ENCODE measurements at regions not wholly inside any gene's neighbourhood (a gene's known extent, or its start where the extent isn't known, plus 50 kb on each side); places are given as distances from the start of the nearest gene placed in this dataset.

DNA sequence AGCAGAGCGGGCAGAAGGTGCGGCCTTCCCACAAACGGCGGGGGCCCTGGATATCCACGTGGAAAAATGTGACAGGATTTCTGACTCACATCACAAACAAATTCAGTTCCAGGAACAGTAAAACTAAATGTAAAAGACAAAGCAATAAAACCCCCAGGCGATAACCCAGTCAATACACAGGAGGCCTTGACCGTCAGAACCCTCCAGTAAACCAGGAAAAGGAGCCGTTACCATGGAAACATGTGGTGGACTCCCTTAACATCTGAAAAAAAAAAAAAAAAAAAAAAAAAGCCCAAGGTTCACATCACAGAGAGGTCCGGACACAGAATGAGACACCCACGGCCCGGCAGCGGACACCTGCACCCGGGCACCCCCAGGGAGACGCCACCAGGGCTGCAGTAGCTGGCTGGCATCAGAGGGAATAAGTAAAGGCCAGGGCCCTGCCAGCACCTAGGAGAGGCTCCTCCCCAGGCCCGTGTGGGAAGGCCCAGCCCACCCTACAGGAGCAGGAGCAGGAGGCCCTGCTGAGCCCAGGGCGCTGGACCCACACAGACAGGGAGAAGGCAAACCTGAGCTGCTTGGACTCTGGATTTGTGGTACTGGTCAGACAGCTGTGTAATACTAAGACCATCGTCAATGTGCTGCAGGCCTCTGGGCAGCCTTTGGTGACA, 83.7 kb downstream of the TMEM18 start:
- TF ChIP-seq, protein P1, sequence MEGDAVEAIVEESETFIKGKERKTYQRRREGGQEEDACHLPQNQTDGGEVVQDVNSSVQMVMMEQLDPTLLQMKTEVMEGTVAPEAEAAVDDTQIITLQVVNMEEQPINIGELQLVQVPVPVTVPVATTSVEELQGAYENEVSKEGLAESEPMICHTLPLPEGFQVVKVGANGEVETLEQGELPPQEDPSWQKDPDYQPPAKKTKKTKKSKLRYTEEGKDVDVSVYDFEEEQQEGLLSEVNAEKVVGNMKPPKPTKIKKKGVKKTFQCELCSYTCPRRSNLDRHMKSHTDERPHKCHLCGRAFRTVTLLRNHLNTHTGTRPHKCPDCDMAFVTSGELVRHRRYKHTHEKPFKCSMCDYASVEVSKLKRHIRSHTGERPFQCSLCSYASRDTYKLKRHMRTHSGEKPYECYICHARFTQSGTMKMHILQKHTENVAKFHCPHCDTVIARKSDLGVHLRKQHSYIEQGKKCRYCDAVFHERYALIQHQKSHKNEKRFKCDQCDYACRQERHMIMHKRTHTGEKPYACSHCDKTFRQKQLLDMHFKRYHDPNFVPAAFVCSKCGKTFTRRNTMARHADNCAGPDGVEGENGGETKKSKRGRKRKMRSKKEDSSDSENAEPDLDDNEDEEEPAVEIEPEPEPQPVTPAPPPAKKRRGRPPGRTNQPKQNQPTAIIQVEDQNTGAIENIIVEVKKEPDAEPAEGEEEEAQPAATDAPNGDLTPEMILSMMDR (IDR thresholded peaks at IDR 0.05), result no peak

DNA sequence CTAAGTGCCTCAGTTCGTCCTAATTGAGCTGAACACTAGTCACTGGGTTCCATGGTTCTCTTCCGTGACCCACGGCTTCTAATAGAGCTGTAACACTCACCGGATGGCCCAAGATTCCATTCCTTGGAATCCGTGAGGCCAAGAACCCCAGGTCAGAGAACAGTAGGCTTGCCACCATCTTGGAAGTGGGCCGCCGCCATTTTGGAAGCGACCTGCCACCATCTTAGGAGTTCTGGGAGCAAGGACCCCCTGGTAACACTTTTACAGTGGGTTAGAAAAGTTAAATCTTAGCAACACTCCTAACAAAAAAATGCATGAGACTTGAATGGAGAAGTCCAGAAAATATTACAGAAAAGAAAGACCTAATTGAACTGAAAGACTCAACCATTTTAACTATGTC, 84.5 kb downstream of the TMEM18 start:
- TF ChIP-seq, protein P1 (IDR thresholded peaks at IDR 0.05), result no peak

DNA sequence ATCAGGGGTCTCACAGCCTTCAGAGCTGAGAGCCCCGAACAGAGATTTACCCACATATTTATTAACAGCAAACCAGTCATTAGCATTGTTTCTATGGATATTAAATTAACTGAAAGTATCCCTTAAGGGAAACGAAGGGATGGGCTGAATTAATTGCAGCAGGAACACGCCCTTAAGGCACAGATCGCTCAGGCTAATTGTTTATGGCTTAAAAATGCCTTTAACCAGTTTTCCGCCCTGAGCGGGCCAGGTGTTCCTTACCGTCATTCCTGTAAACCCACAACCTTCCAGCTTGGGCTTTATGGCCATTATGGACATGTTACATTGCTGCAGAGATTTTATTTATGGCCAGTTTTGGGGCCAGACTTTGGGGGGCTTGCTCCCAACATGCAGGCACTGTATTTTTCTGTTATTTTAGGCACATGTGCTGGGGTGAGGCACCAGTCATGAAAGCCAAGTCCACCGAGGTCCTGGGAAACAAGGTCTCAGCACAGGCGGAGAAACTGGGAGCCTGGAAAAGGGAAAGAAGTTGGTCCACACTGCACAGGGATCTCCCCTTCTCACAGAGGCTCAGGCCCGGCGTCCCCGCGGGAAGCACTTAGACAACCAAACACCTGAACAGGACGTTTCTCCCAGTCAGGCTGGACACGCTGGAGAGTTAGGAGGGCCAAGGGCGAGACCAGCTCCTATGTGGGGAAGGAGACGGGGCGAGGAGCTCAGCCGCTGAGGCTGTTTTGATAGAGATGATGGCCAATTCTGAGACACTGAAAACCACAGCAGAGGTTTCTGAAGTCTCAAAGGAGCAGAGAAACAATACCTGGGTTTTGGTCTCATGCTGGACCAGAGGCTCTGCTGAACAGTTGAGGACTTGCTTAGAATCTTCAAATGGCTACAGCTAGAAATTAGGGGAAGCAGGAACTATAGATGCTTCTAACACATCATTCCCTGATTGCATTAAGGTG, 86.7 kb downstream of the TMEM18 start:
- TF ChIP-seq, protein P1 (IDR thresholded peaks at IDR 0.05), result no peak

DNA sequence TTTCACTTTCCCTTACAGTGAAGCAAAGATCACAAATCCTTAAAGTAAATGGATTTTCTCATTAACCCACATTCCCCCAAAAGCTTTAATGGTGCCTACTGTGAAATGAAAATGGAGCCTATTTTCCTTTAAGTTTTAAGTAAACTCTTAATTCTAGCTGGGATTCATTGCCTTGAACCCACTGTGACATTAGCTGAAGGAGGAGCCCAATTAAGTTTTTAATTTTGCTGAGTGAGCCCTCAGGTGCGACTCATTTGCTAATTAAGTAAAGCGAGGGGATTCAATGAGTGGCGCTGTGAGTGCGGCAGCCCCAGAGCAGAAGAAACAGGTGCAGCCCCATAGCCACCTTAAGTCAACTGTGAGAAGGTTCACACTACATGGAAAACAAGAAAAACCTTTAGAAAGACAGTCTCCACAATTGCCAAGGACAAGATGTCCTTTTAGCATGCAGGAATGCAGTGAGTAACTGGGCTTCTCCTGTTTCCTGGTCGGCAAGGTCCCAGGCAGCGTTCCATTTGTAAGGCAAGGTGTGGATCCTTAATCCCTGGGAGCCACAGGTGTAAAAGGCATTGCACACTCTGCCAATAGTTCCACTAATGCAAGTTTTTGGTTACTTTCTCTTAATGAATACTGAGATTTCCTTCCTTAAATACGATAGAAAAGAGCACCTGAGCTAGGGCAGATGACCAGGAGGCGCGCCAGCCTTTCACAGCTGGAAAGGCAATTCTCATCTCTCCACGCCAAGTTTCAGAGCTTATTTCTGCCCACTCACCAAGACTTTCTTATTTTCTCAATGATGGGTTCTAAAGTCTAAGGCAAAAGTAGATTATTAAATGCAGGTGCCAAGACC, 87.7 kb downstream of the TMEM18 start:
- TF ChIP-seq, protein P1 (IDR thresholded peaks at IDR 0.05), result no peak

DNA sequence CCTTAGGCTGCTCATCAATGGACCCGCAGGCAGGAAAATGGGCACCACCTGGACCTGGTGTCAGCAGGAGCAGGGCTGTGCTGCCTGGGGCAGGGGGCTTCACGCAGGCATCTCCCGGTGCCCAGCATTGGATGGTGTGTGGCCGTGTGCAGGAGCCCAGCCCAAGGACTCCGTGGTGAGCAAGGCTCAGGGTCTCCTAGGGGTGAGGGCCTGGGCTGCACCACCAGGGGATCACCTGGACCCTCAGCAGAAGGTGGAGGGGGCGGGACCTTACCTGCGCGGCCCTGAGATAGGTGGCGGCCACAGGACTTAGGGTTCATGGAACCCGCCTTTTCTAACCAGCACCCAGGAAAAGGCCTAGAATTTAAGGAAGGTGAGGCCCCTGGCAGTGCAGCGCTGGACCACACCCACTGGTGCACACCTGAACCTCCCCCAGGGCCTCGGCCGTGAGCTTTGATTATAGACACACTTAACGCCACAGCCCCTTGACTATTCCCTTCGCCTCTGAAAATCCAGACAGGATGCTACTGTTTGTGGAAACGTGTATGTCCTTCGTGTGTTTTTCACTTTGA, 89.0 kb downstream of the TMEM18 start:
- TF ChIP-seq, protein P1 (IDR thresholded peaks at IDR 0.05), result no peak

DNA sequence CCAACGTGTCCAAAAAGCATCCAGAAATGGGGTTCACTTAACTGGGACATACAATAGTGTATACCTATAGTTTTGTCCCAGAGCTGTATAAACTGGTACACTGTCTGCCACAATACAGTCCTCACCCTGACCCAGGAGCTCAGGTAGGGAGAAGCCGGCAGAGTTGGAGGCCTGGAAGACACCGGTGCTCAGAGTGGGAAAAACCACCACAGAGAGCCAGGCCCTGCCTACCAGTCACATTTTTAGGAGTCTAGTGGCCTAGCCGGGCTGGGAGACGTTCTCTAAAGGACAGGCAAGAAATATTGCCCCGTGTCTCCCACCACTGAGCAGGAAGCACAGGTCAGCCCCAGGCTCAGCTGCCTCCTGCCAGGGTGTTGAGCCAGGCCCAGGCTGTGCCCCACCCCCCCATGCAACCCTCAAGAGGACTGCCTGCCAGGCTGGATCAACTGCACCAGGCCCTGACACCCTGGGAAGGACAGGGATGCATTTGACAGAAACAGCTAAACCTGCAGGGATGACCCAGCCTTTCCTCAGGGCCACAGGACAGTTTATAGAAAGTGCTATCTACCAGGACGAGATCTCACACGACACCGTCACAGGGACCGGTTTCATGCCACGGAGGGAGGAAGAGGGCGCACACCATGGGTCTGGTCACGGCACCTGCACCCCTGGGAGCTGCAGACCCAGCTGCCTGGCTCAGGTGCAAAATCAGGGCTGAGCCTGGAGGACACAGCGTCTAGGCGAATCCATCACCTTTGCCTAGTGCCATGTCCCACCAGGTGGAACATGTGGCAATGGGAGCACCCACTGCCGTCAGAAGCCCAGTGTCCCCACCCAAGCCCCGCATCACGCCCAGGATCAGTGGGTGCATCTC, 89.9 kb downstream of the TMEM18 start:
- TF ChIP-seq, protein P1 (IDR thresholded peaks at IDR 0.05), result no peak

All from LNCAP (cell line).